ENCODE measurements at regions not wholly inside any gene's neighbourhood (a gene's known extent, or its start where the extent isn't known, plus 50 kb on each side); places are given as distances from the start of the nearest gene placed in this dataset.

DNA sequence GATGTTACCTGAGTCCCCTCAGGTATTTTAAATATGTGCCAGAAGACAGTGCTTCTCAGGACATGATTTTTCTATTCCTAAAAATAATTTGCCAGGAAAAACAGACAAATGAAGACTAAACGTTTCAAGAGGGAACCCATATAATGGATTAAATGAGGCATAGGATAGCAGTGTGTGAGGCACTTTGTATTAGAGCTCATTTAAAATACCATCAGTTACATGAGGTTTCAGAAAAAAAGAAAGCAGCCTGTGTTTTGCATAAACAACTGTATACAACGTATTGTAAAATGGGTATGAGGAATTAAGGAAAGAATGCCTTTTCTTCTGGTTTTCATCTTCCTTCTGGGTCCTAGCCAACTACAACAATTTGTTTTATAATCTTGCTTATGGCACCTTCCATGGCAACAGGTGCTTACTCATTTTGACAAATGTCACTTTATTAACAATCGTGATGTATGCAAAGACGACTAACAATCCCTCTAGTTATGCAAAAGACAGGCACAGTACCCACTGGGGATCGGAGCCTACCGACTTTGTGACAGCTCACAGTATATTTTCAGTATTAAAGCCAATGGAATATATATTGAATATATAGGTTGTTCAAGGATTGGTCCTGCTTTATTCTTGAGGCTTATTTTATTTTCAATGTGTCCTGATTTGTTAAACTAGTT is 231.6 kb upstream of the ZNF717 start:
- DNase-seq (no peak), ATAC-seq (replicated peaks in 1 of 4) (no peak)
- 86% methylated on average over 1 of the region's 6 CpGs for WGBS (ENCODE audit: insufficient coverage)
- no peaks in the 10 kb centered on the region for H3K9me3 ChIP-seq
- H3K27ac ChIP-seq (ENCODE audit: low read length): no peak overlapping the region
- no peak overlapping the region for H3K4me3 ChIP-seq (ENCODE audit: control insufficient read depth in 1 of 2, extremely low read depth in 1 of 2, low read length in 1 of 2)
- ChIA-PET CTCF (no interaction called here), POLR2A (no interaction called here)
- H3K27me3 Mint-ChIP-seq: no peaks in the 10 kb centered on the region
- peaks cover 7 to 18% (median 13%) of the 10 kb centered on the region in 3 donors for H3K9me3 Mint-ChIP-seq
- H3K36me3 ChIP-seq (ENCODE audit: control insufficient read depth in 2 of 2, extremely low read depth in 1 of 2, insufficient read depth in 1 of 2, low read length in 1 of 2): no peaks in the 10 kb centered on the region
- H3K27me3 ChIP-seq (replicated peaks in 1 of 2; ENCODE audit: control insufficient read depth in 2 of 2, extremely low read depth in 1 of 2, insufficient read depth in 2 of 2, low read length in 1 of 2): no peaks in the 10 kb centered on the region
- no peaks in the 10 kb centered on the region for H3K4me1 ChIP-seq (ENCODE audit: control insufficient read depth in 1 of 2, extremely low read depth in 1 of 2, insufficient read depth in 2 of 2, low read length in 2 of 2)
- H3K36me3 Mint-ChIP-seq: no peaks in the 10 kb centered on the region
- no peak overlapping the region for H3K4me3 Mint-ChIP-seq
- H3K4me1 Mint-ChIP-seq: no peaks in the 10 kb centered on the region
- H3K27ac Mint-ChIP-seq: no peak overlapping the region

DNA sequence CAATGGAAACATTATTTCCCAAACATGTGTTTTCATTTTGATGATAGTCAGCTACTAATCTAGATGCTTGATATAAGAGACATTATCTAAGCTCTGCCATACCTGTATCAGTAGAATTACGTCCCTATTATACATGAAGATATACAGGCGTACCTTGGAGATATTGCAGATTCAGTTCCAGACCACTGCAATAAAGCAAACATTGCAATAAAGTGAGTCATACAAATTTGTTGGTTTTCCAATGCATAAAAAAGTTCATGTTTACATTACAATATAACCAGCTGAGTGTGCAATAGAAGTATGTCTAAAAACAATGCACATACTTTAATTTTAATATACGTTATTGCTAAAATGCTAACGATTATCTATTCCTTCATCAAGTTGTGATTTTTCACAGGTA is 236.0 kb upstream of the ZNF717 start:
- Histone ChIP-seq H3K4me3 (ENCODE audit: control insufficient read depth in 1 of 2, extremely low read depth in 1 of 2, low read length in 1 of 2) (no peak overlapping the region), H3K36me3 (ENCODE audit: control insufficient read depth in 2 of 2, extremely low read depth in 1 of 2, insufficient read depth in 1 of 2, low read length in 1 of 2) (no peaks in the 10 kb centered on the region), H3K27me3 (replicated peaks in 1 of 2; ENCODE audit: control insufficient read depth in 2 of 2, extremely low read depth in 1 of 2, insufficient read depth in 2 of 2, low read length in 1 of 2) (no peaks in the 10 kb centered on the region), H3K4me1 (ENCODE audit: control insufficient read depth in 1 of 2, extremely low read depth in 1 of 2, insufficient read depth in 2 of 2, low read length in 2 of 2) (no peaks in the 10 kb centered on the region), H3K27ac (ENCODE audit: low read length) (no peak overlapping the region), H3K9me3 (no peaks in the 10 kb centered on the region)
- no peaks in the 10 kb centered on the region for H3K27me3 Mint-ChIP-seq
- H3K9me3 Mint-ChIP-seq: peaks cover 0 to 23% (median 11%) of the 10 kb centered on the region in 3 donors
- no peaks in the 10 kb centered on the region for H3K4me1 Mint-ChIP-seq
- no peak overlapping the region for H3K27ac Mint-ChIP-seq
- POLR2A ChIA-PET: no interaction called here
- H3K4me3 Mint-ChIP-seq: no peak overlapping the region
- CTCF ChIA-PET: no interaction called here
- no peaks in the 10 kb centered on the region for H3K36me3 Mint-ChIP-seq
- ATAC-seq (replicated peaks in 1 of 4) (no peak), DNase-seq (no peak)
- 89% methylated on average over 3 of the region's 4 CpGs for WGBS (ENCODE audit: insufficient coverage)

DNA sequence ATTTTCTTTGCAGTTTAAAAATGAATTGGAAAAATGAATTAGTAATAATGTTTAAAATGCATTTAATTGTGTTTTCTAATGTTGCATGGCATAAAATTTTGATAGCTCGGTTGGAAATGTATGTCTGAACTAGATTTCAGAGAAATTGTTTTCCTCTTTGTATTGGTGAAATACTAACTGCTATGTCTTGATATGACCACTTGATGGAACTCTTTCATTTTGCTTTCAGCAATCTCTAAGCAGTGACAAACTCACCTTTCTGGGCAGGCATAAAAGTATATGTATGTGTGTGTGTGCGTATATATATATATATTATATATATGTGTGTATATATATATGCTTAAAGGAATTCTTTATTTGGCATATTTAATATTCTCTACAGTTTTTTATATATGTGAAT is 239.3 kb upstream of the ZNF717 start:
- Mint-ChIP-seq H3K27ac (no peak overlapping the region), H3K4me1 (no peaks in the 10 kb centered on the region), H3K4me3 (no peak overlapping the region), H3K9me3 (peaks cover 0 to 17% (median 9%) of the 10 kb centered on the region in 3 donors), H3K27me3 (no peaks in the 10 kb centered on the region), H3K36me3 (no peaks in the 10 kb centered on the region)
- POLR2A ChIA-PET: no interaction called here
- DNase-seq: no peak
- CTCF ChIA-PET: no interaction called here
- H3K4me3 ChIP-seq (ENCODE audit: control insufficient read depth in 1 of 2, extremely low read depth in 1 of 2, low read length in 1 of 2): no peak overlapping the region
- no peaks in the 10 kb centered on the region for H3K9me3 ChIP-seq
- H3K36me3 ChIP-seq (ENCODE audit: control insufficient read depth in 2 of 2, extremely low read depth in 1 of 2, insufficient read depth in 1 of 2, low read length in 1 of 2): no peaks in the 10 kb centered on the region
- H3K4me1 ChIP-seq (ENCODE audit: control insufficient read depth in 1 of 2, extremely low read depth in 1 of 2, insufficient read depth in 2 of 2, low read length in 2 of 2): no peaks in the 10 kb centered on the region
- no peaks in the 10 kb centered on the region for H3K27me3 ChIP-seq (replicated peaks in 1 of 2; ENCODE audit: control insufficient read depth in 2 of 2, extremely low read depth in 1 of 2, insufficient read depth in 2 of 2, low read length in 1 of 2)
- H3K27ac ChIP-seq (ENCODE audit: low read length): no peak overlapping the region
- no peak for ATAC-seq (replicated peaks in 1 of 4)
- WGBS (ENCODE audit: insufficient coverage): no CpG with 5 or more reads among the region's 2 CpGs

DNA sequence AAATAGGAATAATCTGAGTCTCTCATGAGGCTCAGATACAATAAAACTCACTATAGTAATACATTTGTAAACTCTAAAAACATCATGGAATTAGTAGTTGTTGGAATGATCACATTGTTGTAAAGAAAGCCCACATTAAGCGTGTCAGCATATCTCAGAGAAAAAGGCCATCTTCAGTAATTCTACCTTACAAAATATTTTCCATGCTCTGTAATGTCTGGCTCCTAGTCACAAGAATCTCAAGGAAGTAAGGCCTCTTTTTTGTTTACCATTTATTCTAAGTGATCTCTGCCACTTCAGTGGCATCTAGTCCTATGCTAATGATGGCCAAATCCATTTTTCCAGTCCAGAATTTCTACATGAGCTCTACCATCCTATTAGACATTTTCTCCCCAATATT is 240.2 kb upstream of the ZNF717 start:
- no peak for DNase-seq
- ChIA-PET CTCF (no interaction called here), POLR2A (no interaction called here)
- WGBS (ENCODE audit: insufficient coverage): no CpG with 5 or more reads among the region's 1 CpG
- no peak overlapping the region for H3K4me3 Mint-ChIP-seq
- H3K27me3 Mint-ChIP-seq: no peaks in the 10 kb centered on the region
- H3K27ac Mint-ChIP-seq: no peak overlapping the region
- peaks cover 5 to 15% (median 8%) of the 10 kb centered on the region in 3 donors for H3K9me3 Mint-ChIP-seq
- no peaks in the 10 kb centered on the region for H3K9me3 ChIP-seq
- H3K4me3 ChIP-seq (ENCODE audit: control insufficient read depth in 1 of 2, extremely low read depth in 1 of 2, low read length in 1 of 2): no peak overlapping the region
- no peaks in the 10 kb centered on the region for H3K4me1 ChIP-seq (ENCODE audit: control insufficient read depth in 1 of 2, extremely low read depth in 1 of 2, insufficient read depth in 2 of 2, low read length in 2 of 2)
- H3K36me3 Mint-ChIP-seq: no peaks in the 10 kb centered on the region
- H3K36me3 ChIP-seq (ENCODE audit: control insufficient read depth in 2 of 2, extremely low read depth in 1 of 2, insufficient read depth in 1 of 2, low read length in 1 of 2): no peaks in the 10 kb centered on the region
- H3K27me3 ChIP-seq (replicated peaks in 1 of 2; ENCODE audit: control insufficient read depth in 2 of 2, extremely low read depth in 1 of 2, insufficient read depth in 2 of 2, low read length in 1 of 2): no peaks in the 10 kb centered on the region
- H3K27ac ChIP-seq (ENCODE audit: low read length): no peak overlapping the region
- ATAC-seq (replicated peaks in 1 of 4): no peak
- no peaks in the 10 kb centered on the region for H3K4me1 Mint-ChIP-seq

DNA sequence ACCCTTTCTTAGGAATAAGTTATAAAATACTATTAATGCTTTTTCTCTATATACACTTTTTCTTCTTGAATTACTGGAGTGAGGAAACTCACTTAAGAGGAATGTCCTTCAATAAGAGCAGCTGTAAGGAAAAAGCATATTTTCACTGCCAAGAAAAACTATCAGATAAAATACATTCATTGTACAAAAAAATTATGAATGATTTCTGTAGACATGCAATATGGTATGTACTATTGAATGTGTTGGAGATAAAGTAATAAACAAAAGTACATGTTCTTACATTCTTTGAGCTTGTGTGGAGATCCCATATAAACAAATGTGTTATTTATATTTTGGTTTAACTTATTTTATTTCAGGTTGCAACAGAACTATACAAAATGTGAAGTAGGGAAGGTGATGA is 241.0 kb upstream of the ZNF717 start:
- H3K9me3 Mint-ChIP-seq: peaks cover 8 to 11% (median 9%) of the 10 kb centered on the region in 3 donors
- ATAC-seq (replicated peaks in 1 of 4) (no peak), DNase-seq (no peak)
- no peaks in the 10 kb centered on the region for H3K9me3 ChIP-seq
- ChIA-PET POLR2A (no interaction called here), CTCF (no interaction called here)
- H3K36me3 ChIP-seq (ENCODE audit: control insufficient read depth in 2 of 2, extremely low read depth in 1 of 2, insufficient read depth in 1 of 2, low read length in 1 of 2): no peaks in the 10 kb centered on the region
- H3K27me3 Mint-ChIP-seq: no peaks in the 10 kb centered on the region
- no peak overlapping the region for H3K27ac ChIP-seq (ENCODE audit: low read length)
- no peak overlapping the region for H3K4me3 Mint-ChIP-seq
- H3K36me3 Mint-ChIP-seq: no peaks in the 10 kb centered on the region
- H3K27ac Mint-ChIP-seq: no peak overlapping the region
- H3K4me1 ChIP-seq (ENCODE audit: control insufficient read depth in 1 of 2, extremely low read depth in 1 of 2, insufficient read depth in 2 of 2, low read length in 2 of 2): no peaks in the 10 kb centered on the region
- H3K4me3 ChIP-seq (ENCODE audit: control insufficient read depth in 1 of 2, extremely low read depth in 1 of 2, low read length in 1 of 2): no peak overlapping the region
- H3K27me3 ChIP-seq (replicated peaks in 1 of 2; ENCODE audit: control insufficient read depth in 2 of 2, extremely low read depth in 1 of 2, insufficient read depth in 2 of 2, low read length in 1 of 2): no peaks in the 10 kb centered on the region
- no peaks in the 10 kb centered on the region for H3K4me1 Mint-ChIP-seq

DNA sequence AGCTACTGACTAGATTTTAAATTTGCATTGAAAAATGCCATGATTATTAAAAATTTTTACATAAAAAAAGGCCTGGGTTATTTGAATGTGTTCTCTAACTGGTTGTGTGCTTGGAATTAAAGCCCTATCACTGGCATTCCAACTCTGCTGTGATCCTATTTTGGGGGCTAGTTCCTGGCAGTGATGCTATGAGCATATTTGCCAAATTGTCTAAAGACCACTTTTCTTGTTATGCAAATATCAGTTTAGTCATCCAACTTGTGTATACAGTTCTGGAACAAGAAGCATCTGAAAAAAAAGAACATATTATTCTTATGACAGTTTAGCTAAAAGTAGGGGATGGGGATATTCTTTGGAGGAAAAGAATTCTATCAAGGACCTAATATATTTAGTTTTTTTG is 243.4 kb upstream of the ZNF717 start:
- ATAC-seq (replicated peaks in 1 of 4) (no peak), DNase-seq (no peak)
- Mint-ChIP-seq H3K4me3 (no peak overlapping the region), H3K9me3 (peaks cover 13 to 17% (median 14%) of the 10 kb centered on the region in 3 donors), H3K27me3 (no peaks in the 10 kb centered on the region), H3K4me1 (no peaks in the 10 kb centered on the region), H3K36me3 (no peaks in the 10 kb centered on the region), H3K27ac (no peak overlapping the region)
- POLR2A ChIA-PET: no interaction called here
- CTCF ChIA-PET: no interaction called here
- Histone ChIP-seq H3K4me3 (ENCODE audit: control insufficient read depth in 1 of 2, extremely low read depth in 1 of 2, low read length in 1 of 2) (no peak overlapping the region), H3K9me3 (no peaks in the 10 kb centered on the region), H3K4me1 (ENCODE audit: control insufficient read depth in 1 of 2, extremely low read depth in 1 of 2, insufficient read depth in 2 of 2, low read length in 2 of 2) (no peaks in the 10 kb centered on the region), H3K36me3 (ENCODE audit: control insufficient read depth in 2 of 2, extremely low read depth in 1 of 2, insufficient read depth in 1 of 2, low read length in 1 of 2) (no peaks in the 10 kb centered on the region), H3K27ac (ENCODE audit: low read length) (no peak overlapping the region), H3K27me3 (replicated peaks in 1 of 2; ENCODE audit: control insufficient read depth in 2 of 2, extremely low read depth in 1 of 2, insufficient read depth in 2 of 2, low read length in 1 of 2) (no peaks in the 10 kb centered on the region)

DNA sequence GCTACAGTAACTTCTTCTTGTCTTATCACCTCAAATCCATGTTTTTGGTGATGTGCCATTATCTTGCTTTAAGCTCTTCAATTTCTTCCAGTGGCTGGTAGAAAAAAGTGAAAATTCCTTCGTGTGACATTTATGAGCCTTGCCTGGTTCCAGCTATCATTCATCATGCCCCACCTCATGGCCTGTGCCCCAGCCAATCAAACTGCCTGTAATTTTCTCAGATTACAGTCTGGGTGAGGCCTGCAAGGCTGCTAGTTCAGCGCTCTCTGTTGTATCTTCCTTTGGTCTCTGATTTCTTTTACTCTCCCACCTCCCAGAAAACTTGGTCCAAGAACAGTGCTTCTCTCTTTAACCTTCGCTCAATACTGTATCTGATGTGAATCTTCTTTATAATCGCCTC is 249.3 kb upstream of the ZNF717 start:
- ATAC-seq (replicated peaks in 1 of 4) (no peak), DNase-seq (no peak)
- Mint-ChIP-seq H3K4me1 (no peaks in the 10 kb centered on the region), H3K4me3 (no peak overlapping the region), H3K36me3 (no peaks in the 10 kb centered on the region), H3K9me3 (peaks cover 13 to 21% (median 20%) of the 10 kb centered on the region in 3 donors), H3K27me3 (no peaks in the 10 kb centered on the region), H3K27ac (no peak overlapping the region)
- POLR2A ChIA-PET: no interaction called here
- no peaks in the 10 kb centered on the region for H3K27me3 ChIP-seq (replicated peaks in 1 of 2; ENCODE audit: control insufficient read depth in 2 of 2, extremely low read depth in 1 of 2, insufficient read depth in 2 of 2, low read length in 1 of 2)
- H3K4me3 ChIP-seq (ENCODE audit: control insufficient read depth in 1 of 2, extremely low read depth in 1 of 2, low read length in 1 of 2): no peak overlapping the region
- CTCF ChIA-PET: no interaction called here
- no peaks in the 10 kb centered on the region for H3K36me3 ChIP-seq (ENCODE audit: control insufficient read depth in 2 of 2, extremely low read depth in 1 of 2, insufficient read depth in 1 of 2, low read length in 1 of 2)
- no peaks in the 10 kb centered on the region for H3K4me1 ChIP-seq (ENCODE audit: control insufficient read depth in 1 of 2, extremely low read depth in 1 of 2, insufficient read depth in 2 of 2, low read length in 2 of 2)
- no peak overlapping the region for H3K27ac ChIP-seq (ENCODE audit: low read length)
- no peaks in the 10 kb centered on the region for H3K9me3 ChIP-seq
- 100% methylated on average over 1 of the region's 4 CpGs for WGBS (ENCODE audit: insufficient coverage)
